HG03521 (cell line): ENCODE measurements at regions not wholly inside any gene's neighbourhood (a gene's known extent, or its start where the extent isn't known, plus 50 kb on each side); places are given as distances from the start of the nearest gene placed in this dataset.
A peak's percentile ranks its signal among the peaks of the same experiment; 100 is the strongest.

Experiments
- ATAC-seq: cut with Tn5 transposase; IDR thresholded peaks from one replicate; pipeline ENCODE4 v1.9.1; 2021; ENCODE audit warnings: mild to moderate bottlenecking, moderate library complexity; ENCODE audit not compliant: unreplicated experiment

DNA sequence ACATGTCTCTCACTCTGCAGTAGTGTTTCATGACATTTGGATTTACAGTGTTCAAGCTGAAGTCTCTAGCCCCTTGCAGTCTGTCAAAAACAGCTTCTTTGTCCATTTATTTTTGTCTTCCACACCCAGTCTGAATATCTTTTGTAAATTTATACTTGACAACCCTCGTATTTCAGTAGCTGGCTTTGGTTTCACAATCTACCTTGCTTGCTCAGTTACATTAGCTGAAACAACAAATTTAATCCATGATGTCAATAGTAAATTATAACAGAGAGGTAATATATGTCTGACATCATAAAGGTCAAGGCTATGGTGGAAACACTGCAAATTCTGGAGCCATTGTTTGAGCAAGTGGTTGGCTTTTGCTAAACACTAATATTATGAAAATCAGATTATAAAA, 328.7 kb downstream of the MTX2 start:
- no peak for ATAC-seq

DNA sequence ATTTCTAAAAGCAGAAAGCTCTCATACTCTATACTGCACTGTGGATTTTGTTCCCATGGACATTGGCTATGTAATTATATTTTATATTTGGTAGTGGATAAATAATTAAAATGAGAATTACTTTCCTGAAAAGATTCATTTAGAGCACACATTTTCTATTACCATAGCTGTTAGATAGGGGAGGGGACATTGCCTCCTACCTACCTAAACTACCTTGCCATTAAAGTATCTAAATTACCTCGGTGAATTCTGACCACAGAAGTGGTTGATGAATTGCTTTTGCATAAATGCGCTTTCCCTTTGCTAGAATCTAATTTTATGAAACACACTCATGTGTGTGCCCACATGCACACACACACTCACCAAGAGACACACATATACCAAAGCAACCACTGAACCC, 329.1 kb downstream of the MTX2 start:
- ATAC-seq: no peak

- no peak for ATAC-seq
Measured at GRCh38 chr2:176599796-176600485, 330.7 kb downstream of the MTX2 start.

- no peak for ATAC-seq
Measured at GRCh38 chr2:176601066-176601465, 331.8 kb downstream of the MTX2 start.

DNA sequence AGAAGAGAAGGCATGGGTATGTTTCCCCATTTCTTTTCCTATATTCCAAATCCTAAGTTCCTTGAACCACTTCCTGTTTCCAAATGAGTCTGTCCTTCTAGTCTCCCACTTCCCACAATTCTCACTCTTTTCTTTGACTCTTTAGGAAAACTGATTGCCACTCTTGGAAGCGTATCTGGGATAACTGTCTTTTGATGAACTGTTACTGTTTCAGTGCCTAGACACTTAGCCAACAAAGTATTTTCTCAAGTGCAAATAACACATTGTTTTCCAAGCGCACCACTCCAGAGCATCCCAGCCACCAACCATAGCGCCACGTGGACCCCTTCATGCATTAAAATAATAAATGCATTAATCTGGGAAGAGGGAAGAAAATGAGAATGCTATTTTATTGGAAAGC, 342.8 kb downstream of the MTX2 start:
- no peak for ATAC-seq

DNA sequence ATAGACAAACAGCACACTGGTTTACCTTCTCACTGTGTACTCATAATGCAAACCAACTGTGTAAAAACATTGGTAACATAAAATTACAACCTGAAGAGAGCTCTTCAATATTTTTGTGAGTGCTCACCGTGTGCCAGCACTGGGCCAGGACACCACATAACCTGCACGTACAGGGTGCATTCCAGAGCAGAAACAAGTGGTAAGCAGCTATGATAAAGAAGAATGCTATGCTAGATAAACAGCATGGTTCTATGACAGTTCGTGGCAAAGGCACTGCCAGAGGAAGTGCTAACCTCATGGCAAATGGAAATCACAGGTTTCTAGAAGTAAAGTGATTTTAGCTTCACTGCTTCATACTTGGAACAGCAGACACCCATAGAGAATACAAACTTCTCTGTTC, 343.5 kb downstream of the MTX2 start:
- ATAC-seq: no peak

- ATAC-seq: no peak
Measured at GRCh38 chr2:176613323-176613987, 344.2 kb downstream of the MTX2 start.

GRCh38 chr2:176614049-176614448, 344.8 kb downstream of the MTX2 start:
- no peak for ATAC-seq

GRCh38 chr2:176614930-176615329, 345.7 kb downstream of the MTX2 start:
- ATAC-seq: no peak

DNA sequence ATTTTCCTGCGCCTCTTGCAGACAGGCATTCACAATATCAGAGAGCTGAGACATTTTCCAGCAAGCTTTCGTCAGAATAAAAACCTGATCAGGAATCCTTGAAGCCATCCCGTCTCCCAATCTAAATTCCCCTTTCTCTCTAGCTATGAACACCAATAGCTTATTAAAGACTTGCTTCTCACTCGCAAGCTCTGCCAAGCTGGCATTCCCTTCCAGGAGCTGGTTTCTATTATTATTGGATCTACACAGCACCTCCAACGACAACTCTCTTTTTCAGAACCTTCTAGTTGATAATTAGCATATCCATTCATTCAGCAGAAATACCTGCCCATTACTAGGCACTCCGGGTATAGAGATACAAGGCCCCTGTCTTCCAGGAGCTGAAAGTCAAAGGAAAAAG, 350.3 kb downstream of the MTX2 start:
- ATAC-seq: no peak

DNA sequence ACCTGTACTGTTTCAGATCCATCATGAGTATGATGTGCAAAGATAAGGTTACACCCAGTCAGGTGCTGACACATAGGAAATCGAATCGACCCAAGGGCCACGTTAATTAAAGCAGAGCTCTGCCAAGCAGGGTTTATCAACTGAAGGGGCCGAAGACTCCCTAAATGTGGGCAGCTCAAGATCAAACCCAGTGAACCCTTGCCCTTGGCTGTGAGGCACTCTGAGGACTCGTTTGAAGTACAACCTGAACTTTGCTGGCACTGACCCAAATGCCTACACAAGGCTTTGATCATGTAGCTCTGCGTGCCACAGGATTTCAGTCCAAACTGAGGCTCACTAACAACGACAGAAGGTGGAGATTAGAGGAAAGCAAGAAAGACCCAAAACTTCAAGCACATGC, 352.1 kb downstream of the MTX2 start:
- no peak for ATAC-seq

- ATAC-seq: no peak
Measured at GRCh38 chr2:176622792-176623191, 353.6 kb downstream of the MTX2 start.

GRCh38 chr2:176626796-176627195, 357.6 kb downstream of the MTX2 start:
- ATAC-seq: no peak

DNA sequence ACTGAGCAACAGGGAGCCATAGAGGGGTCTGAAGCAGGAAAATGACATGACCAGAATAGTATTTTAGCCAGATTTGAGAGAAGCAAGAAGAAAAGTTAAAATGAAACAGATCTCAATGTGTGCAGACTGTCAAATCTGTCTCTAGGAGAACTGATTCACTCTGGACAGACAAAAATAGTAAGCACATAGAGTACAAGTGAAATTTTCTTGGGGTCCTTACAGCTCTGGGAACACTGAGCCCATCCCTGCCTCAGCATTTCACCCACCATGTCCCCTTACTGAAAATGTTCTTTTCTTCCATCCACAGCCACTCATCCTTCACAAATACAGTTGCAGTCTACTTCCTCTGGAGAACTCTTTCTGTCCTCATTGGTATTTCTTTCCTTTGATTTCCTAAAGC, 359.2 kb downstream of the MTX2 start:
- ATAC-seq: no peak

DNA sequence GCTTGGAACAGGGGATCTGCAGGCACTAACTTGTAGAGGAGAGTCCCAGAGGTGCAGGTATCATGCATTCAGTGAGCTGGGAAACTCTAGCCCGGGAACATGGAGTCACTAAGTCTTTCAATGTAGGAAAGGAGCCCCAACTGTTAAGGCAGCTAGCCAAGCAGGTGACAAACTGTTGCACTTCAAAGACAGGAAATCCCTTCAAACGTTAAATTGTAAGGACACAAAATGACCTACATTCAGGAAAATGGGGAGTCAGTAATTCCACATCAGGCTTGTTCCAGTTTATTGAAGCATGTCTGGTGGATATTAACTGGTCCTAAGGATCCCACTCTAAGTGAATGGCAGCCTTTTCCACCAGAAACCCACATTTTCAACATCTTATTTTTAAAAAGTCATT, 364.5 kb downstream of the MTX2 start:
- ATAC-seq: no peak

GRCh38 chr2:176636401-176636800, 367.2 kb downstream of the MTX2 start:
- no peak for ATAC-seq

GRCh38 chr2:176637142-176637485, 367.9 kb downstream of the MTX2 start:
- ATAC-seq: no peak

DNA sequence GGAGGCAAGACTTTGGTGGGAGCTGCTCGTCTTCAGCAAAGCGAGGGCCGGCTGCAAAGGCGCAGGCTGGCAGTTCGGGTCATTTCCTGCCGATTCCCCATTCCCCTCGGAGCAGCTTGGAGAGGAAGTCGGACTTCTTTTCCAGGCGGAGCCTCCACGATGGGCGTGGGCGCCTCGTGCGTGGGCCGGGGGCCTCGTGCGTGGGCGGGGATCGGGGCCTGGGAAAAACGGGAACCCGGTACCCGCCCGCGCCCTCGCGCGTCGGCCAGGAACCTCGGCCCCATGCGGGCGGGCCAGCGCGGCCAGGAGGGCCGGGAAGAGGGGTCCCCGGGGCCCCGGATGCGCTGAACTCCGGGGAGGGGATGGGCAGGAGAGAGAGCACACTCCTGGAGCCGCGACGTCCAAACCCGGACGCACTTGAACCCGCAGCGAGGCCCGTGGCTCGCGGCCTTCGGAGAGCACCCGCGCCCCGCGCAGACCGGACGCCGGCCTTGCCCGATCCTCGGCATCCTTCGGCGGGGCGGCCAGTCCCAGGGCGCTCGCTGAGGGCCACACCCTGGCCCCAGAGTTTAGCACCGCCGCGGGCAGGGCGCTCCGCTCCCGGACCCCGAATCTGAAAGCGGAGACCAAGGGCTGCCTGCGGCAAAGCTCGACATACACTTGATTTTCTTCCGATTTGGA, 368.4 kb downstream of the MTX2 start:
- ATAC-seq: peak; percentile 32

- peak; percentile 76 for ATAC-seq
Measured at GRCh38 chr2:176638167-176639015, 369.1 kb downstream of the MTX2 start.

- no peak for ATAC-seq
Measured at GRCh38 chr2:176639016-176639343, 369.7 kb downstream of the MTX2 start.

GRCh38 chr2:176639671-176640070, 370.4 kb downstream of the MTX2 start:
- ATAC-seq: no peak

- no peak for ATAC-seq
Measured at GRCh38 chr2:176641436-176641835, 372.2 kb downstream of the MTX2 start.
